ENCODE measurements at regions not wholly inside any gene's neighbourhood (a gene's known extent, or its start where the extent isn't known, plus 50 kb on each side); places are given as distances from the start of the nearest gene placed in this dataset.

GRCh38 chr6:130697995-130698535 is 129.1 kb upstream of the SMLR1 start:
- peak; percentile 34 to 65 (median 39) for TF ChIP-seq CTCF (IDR thresholded peaks at IDR 0.05)
- no peak for TF ChIP-seq POLR2A (IDR thresholded peaks at IDR 0.05)
